ENCODE measurements at regions not wholly inside any gene's neighbourhood (a gene's known extent, or its start where the extent isn't known, plus 50 kb on each side); places are given as distances from the start of the nearest gene placed in this dataset.

DNA sequence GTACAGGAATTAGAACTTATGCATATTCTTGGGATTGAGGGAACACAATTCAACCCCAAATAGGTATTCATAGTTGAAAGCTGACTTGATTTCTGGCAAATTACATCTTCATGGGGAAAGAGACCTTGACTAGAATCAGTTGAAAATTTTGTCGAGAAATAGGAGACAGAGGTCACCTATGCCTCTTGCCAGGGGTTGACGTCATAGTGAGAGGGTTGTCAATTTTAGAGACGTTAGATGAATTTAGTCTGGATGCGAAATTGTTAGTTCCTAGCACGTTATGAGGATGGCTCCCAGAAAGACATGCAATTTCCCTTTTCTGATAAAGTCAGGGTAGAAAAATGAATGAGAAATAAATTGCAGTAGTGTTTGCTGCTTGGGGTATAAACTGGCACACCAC, 59.3 kb downstream of the SEC61G start:
- H2BK15ac ChIP-seq (ENCODE audit: low read depth, low read length) = no peak overlapping the region
- H2BK20ac ChIP-seq (ENCODE audit: low read depth, low read length) = no peak overlapping the region
- BruUV-seq (replicated peaks) = no TSS peak
- DNase-seq (no peak), ATAC-seq (ENCODE audit: low read depth) (no peak)
- H2AK9ac ChIP-seq (replicated peaks; ENCODE audit: low read depth, low read length, poor library complexity) = no peak overlapping the region
- TF ChIP-seq BHLHE40 (IDR thresholded peaks at IDR 0.05; ENCODE audit: low read depth, low read length) (no peak), NFE2L2 (IDR thresholded peaks at IDR 0.05; ENCODE audit: low read depth, low read length) (no peak), SMC3 (IDR thresholded peaks at IDR 0.05; ENCODE audit: low read depth, low read length) (no peak), RFX5 (IDR thresholded peaks at IDR 0.05; ENCODE audit: low read depth, low read length) (no peak), CHD1 (IDR thresholded peaks at IDR 0.05; ENCODE audit: low read depth, low read length) (no peak), RAD21 (IDR thresholded peaks at IDR 0.05; ENCODE audit: low read length) (no peak), MXI1 (IDR thresholded peaks at IDR 0.05; ENCODE audit: borderline replicate concordance, low read depth, low read length) (no peak), POLR2A (IDR thresholded peaks at IDR 0.05; ENCODE audit: low read depth, low read length) (no peak), FOS (IDR thresholded peaks at IDR 0.05; ENCODE audit: low read depth, low read length) (no peak), CEBPB (IDR thresholded peaks at IDR 0.05; ENCODE audit: low read depth, low read length) (no peak), MAZ (IDR thresholded peaks at IDR 0.05; ENCODE audit: borderline replicate concordance, low read depth, low read length) (no peak), MAFK (IDR thresholded peaks at IDR 0.05; ENCODE audit: low read depth, low read length) (no peak), RCOR1 (IDR thresholded peaks at IDR 0.05; ENCODE audit: insufficient replicate concordance, low read length) (no peak)
- TF ChIP-seq, protein P1, sequence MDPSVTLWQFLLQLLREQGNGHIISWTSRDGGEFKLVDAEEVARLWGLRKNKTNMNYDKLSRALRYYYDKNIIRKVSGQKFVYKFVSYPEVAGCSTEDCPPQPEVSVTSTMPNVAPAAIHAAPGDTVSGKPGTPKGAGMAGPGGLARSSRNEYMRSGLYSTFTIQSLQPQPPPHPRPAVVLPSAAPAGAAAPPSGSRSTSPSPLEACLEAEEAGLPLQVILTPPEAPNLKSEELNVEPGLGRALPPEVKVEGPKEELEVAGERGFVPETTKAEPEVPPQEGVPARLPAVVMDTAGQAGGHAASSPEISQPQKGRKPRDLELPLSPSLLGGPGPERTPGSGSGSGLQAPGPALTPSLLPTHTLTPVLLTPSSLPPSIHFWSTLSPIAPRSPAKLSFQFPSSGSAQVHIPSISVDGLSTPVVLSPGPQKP (IDR thresholded peaks at IDR 0.05; ENCODE audit: borderline replicate concordance, low read depth, low read length) = no peak
- TF ChIP-seq, protein P2, sequence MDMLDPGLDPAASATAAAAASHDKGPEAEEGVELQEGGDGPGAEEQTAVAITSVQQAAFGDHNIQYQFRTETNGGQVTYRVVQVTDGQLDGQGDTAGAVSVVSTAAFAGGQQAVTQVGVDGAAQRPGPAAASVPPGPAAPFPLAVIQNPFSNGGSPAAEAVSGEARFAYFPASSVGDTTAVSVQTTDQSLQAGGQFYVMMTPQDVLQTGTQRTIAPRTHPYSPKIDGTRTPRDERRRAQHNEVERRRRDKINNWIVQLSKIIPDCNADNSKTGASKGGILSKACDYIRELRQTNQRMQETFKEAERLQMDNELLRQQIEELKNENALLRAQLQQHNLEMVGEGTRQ (IDR thresholded peaks at IDR 0.05; ENCODE audit: low read depth, low read length) = no peak
- TF ChIP-seq, protein P3, sequence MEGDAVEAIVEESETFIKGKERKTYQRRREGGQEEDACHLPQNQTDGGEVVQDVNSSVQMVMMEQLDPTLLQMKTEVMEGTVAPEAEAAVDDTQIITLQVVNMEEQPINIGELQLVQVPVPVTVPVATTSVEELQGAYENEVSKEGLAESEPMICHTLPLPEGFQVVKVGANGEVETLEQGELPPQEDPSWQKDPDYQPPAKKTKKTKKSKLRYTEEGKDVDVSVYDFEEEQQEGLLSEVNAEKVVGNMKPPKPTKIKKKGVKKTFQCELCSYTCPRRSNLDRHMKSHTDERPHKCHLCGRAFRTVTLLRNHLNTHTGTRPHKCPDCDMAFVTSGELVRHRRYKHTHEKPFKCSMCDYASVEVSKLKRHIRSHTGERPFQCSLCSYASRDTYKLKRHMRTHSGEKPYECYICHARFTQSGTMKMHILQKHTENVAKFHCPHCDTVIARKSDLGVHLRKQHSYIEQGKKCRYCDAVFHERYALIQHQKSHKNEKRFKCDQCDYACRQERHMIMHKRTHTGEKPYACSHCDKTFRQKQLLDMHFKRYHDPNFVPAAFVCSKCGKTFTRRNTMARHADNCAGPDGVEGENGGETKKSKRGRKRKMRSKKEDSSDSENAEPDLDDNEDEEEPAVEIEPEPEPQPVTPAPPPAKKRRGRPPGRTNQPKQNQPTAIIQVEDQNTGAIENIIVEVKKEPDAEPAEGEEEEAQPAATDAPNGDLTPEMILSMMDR (conservative IDR thresholded peaks at IDR 0.05; ENCODE audit: low read depth, low read length) = no peak
- no peaks in the 10 kb centered on the region; the same call in 1 of the 2 replicates for H3K27me3 ChIP-seq (ENCODE audit: control insufficient read depth, insufficient read depth, low read length)
- no peak overlapping the region for H3K56ac ChIP-seq (ENCODE audit: extremely low read depth, insufficient read depth, low read length)
- no peak overlapping the region for H2AK5ac ChIP-seq (ENCODE audit: low read depth, low read length)
- H4K8ac ChIP-seq (ENCODE audit: low read depth in 2 of 2, low read length in 2 of 2) = no peak overlapping the region
- no peak overlapping the region for H3K4ac ChIP-seq (ENCODE audit: low read depth, low read length)
- H3K9me1 ChIP-seq (ENCODE audit: insufficient read depth, low read length) = no peaks in the 10 kb centered on the region
- no peaks in the 10 kb centered on the region for H4K20me1 ChIP-seq (ENCODE audit: insufficient read depth, low read length)
- no peak overlapping the region for H3K4me2 ChIP-seq (ENCODE audit: low read depth, low read length)
- ChIA-PET CTCF (no interaction called here), POLR2A (ENCODE audit: unreplicated experiment) (no interaction called here)
- H3K18ac ChIP-seq (ENCODE audit: low read depth, low read length) = no peak overlapping the region
- no peak overlapping the region for H2AFZ ChIP-seq (replicated peaks; ENCODE audit: low read length, poor library complexity)
- intact Hi-C loops (cut with micrococcal nuclease) = no loop called here
- H3K36me3 ChIP-seq (ENCODE audit: control insufficient read depth, insufficient read depth, low read length) = no peaks in the 10 kb centered on the region
- H2BK5ac ChIP-seq (ENCODE audit: low read depth, low read length, poor library complexity, severe bottlenecking) = no peak overlapping the region
- no peak overlapping the region for H3K27ac ChIP-seq (ENCODE audit: insufficient read depth, low read length)
- dilution Hi-C loops (cut with HindIII; ENCODE audit: low sequenced_read_pairs, unreplicated experiment) = no loop called here
- H3K23ac ChIP-seq (ENCODE audit: low read depth, low read length) = no peak overlapping the region
- H4K91ac ChIP-seq (ENCODE audit: insufficient read depth, low read depth, low read length) = no peak overlapping the region
- no peak overlapping the region for H2BK120ac ChIP-seq (ENCODE audit: low read depth, low read length)
- no peaks in the 10 kb centered on the region for H3K79me1 ChIP-seq (ENCODE audit: low read depth in 1 of 2, low read length in 2 of 2)
- 70% methylated on average over 3 of the region's 5 CpGs; no CpG with 5 or more reads in 1 of the 2 experiments for WGBS, 2 experiments (ENCODE audit: extremely low coverage in 2 of 2, insufficient read length in 1 of 2)
- no peak overlapping the region for H3K9ac ChIP-seq (ENCODE audit: low read depth, low read length)
- no peak overlapping the region for H3K14ac ChIP-seq (replicated peaks; ENCODE audit: low read depth, low read length)
- H3K4me3 ChIP-seq (ENCODE audit: insufficient read depth, low read depth, low read length) = no peak overlapping the region
- H4K5ac ChIP-seq (ENCODE audit: low read depth, low read length) = no peak overlapping the region
- no peaks in the 10 kb centered on the region for H3K9me3 ChIP-seq (ENCODE audit: control insufficient read depth, insufficient read depth, low read length)
- H3K4me1 ChIP-seq (ENCODE audit: control insufficient read depth, insufficient read depth, low read length) = no peaks in the 10 kb centered on the region
- in situ Hi-C loops (cut with MboI; ENCODE audit: low sequenced_read_pairs) = no loop called here
